Neural crest cell (in vitro differentiated cells): ENCODE measurements at regions not wholly inside any gene's neighbourhood (a gene's known extent, or its start where the extent isn't known, plus 50 kb on each side); places are given as distances from the start of the nearest gene placed in this dataset.

Source experiments
- DNase-seq: peaks from one replicate; pipeline ENCODE4 v3.0.0; 2021; ENCODE audit warnings: low read depth, mixed read lengths, low spot score
- H3K27ac Mint-ChIP-seq: one replicate; pipeline ENCODE4 v1.8.0; 2021; ENCODE audit warnings: mild to moderate bottlenecking, mixed read lengths; ENCODE audit not compliant: unreplicated experiment
- H3K27me3 Mint-ChIP-seq: 2 replicates; pipeline ENCODE4 v1.8.0; 2021; ENCODE audit warnings: low read depth, mild to moderate bottlenecking, mixed read lengths
- H3K36me3 Mint-ChIP-seq: 2 replicates; pipeline ENCODE4 v1.8.0; 2021; ENCODE audit warnings: low read depth, mild to moderate bottlenecking, mixed read lengths
- H3K4me1 Mint-ChIP-seq: 2 replicates; pipeline ENCODE4 v1.8.0; 2021; ENCODE audit warnings: mixed read lengths
- H3K4me3 Mint-ChIP-seq: one replicate; pipeline ENCODE4 v1.8.0; 2021; ENCODE audit warnings: mild to moderate bottlenecking, mixed read lengths
- H3K9me3 Mint-ChIP-seq: 2 replicates; pipeline ENCODE4 v1.8.0; 2021; ENCODE audit warnings: mixed read lengths
- CTCF ChIP-seq: fragments of 200-600 bp; sonication (generic); conservative IDR thresholded peaks from 2 replicates; pipeline ENCODE4 v1.5.0; 2021; ENCODE audit warnings: antibody characterized with exemption, mild to moderate bottlenecking

GRCh38 chr13:97797553-97797952 lies 155.9 kb upstream of the IPO5 start:
- no peak for TF ChIP-seq CTCF
- peaks cover 20% of the 10 kb centered on the region for H3K9me3 Mint-ChIP-seq
- no peaks in the 10 kb centered on the region for H3K27me3 Mint-ChIP-seq
- H3K4me1 Mint-ChIP-seq, result no peaks in the 10 kb centered on the region
- H3K4me3 Mint-ChIP-seq, result no peak overlapping the region
- H3K36me3 Mint-ChIP-seq, result peaks cover 13% of the 10 kb centered on the region
- no peak overlapping the region for H3K27ac Mint-ChIP-seq
- no peak for DNase-seq

- Mint-ChIP-seq H3K27ac (no peak overlapping the region), H3K4me3 (no peak overlapping the region), H3K4me1 (no peaks in the 10 kb centered on the region), H3K9me3 (peaks cover 17% of the 10 kb centered on the region), H3K36me3 (peaks cover 9% of the 10 kb centered on the region), H3K27me3 (no peaks in the 10 kb centered on the region)
- TF ChIP-seq CTCF, result no peak
- no peak for DNase-seq
Measured at GRCh38 chr13:97798171-97798821, 155.2 kb upstream of the IPO5 start.

- TF ChIP-seq CTCF, result no peak
- Mint-ChIP-seq H3K9me3 (peaks cover 19% of the 10 kb centered on the region), H3K27ac (no peak overlapping the region), H3K36me3 (peaks cover 7% of the 10 kb centered on the region), H3K4me1 (no peaks in the 10 kb centered on the region), H3K27me3 (no peaks in the 10 kb centered on the region), H3K4me3 (no peak overlapping the region)
- no peak for DNase-seq
Measured at GRCh38 chr13:97798836-97799235, 154.6 kb upstream of the IPO5 start.

- H3K36me3 Mint-ChIP-seq, result no peaks in the 10 kb centered on the region
- no peak for DNase-seq
- TF ChIP-seq CTCF, result no peak
- H3K27ac Mint-ChIP-seq, result no peak overlapping the region
- no peak overlapping the region for H3K4me3 Mint-ChIP-seq
- H3K27me3 Mint-ChIP-seq, result no peaks in the 10 kb centered on the region
- H3K9me3 Mint-ChIP-seq, result peaks cover 8% of the 10 kb centered on the region
- no peaks in the 10 kb centered on the region for H3K4me1 Mint-ChIP-seq
Measured at GRCh38 chr13:97802213-97802612, 151.3 kb upstream of the IPO5 start.

- Mint-ChIP-seq H3K27ac (no peak overlapping the region), H3K4me1 (no peaks in the 10 kb centered on the region), H3K4me3 (no peak overlapping the region), H3K9me3 (peaks cover 3% of the 10 kb centered on the region), H3K36me3 (no peaks in the 10 kb centered on the region), H3K27me3 (peaks cover 19% of the 10 kb centered on the region)
- no peak for DNase-seq
- no peak for TF ChIP-seq CTCF
Measured at GRCh38 chr13:97809576-97809975, 143.9 kb upstream of the IPO5 start.
